Myocyte (in vitro differentiated cells): ENCODE measurements at regions not wholly inside any gene's neighbourhood (a gene's known extent, or its start where the extent isn't known, plus 50 kb on each side); places are given as distances from the start of the nearest gene placed in this dataset.

Experiments used
- DNase-seq: peaks from one replicate; pipeline ENCODE4 v3.0.0-alpha.2; 2012; ENCODE audit warnings: low read depth

DNA sequence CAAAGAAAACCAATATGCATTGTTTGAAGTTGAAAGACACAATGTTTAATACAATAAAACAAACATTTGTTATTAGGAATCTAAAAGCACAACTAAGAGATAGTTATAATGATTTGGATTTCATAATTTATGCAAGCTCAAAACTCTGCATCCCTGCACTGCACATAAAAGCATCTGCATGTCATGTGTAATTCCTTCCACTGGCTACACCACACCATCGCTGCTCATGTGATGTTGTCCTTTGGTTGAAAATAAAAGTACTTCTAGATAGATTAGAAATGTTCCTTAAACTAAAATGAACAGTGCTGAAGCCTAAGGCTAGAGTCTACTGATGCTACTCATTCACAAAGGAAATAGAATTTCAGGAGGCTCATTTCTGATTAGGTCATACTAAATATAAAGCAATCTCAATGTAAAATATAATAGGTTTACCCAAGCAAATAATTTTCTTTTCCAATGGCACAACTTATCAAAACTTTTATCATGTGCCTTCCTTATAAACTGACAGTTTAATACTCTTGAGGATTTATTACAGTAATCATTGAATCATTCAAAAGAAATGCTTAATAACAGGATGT lies 130.8 kb upstream of the DKK2 start:
- no peak for DNase-seq

DNA sequence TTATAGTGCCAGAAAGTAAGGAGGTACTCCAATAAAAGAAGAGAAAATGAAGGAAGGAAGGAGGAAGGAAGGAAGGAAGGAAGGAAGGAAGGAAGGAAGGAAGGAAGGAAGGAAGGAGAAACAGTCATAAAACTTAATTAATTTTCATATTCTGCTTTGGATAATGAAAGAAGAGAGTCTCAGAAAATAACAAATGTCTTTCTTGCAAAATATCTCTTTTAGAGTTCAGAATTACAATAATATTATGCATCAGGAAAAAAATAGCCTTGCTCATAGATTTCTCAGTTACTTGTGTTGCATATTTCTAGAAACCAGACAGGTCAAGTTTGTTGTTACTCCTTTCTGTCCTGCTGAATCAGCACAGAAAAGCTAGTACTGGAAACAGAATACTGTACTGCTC lies 130.1 kb upstream of the DKK2 start:
- no peak for DNase-seq

DNA sequence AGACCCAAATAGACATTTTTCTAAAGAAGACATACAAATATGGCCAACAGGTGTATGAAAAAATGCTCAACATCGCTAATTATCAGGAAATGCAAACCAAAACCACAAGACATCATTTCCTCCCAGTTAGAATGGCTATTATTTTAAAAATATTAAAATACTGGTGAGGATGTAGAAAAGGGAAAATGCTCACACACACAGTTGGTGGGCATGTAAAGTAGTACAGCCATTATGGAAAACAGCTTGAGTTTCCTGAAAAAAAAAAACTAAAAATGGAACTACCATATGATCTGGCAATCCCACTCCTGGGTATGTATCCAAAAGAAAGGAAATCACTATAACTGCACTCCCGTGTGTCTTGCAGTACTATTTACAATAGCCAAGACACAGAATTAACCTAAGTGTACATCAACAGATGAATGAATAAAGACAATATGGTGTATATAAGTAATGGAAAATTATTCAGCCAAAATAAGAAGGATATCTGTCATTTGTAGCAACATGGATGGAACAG lies 128.9 kb upstream of the DKK2 start:
- no peak for DNase-seq

DNA sequence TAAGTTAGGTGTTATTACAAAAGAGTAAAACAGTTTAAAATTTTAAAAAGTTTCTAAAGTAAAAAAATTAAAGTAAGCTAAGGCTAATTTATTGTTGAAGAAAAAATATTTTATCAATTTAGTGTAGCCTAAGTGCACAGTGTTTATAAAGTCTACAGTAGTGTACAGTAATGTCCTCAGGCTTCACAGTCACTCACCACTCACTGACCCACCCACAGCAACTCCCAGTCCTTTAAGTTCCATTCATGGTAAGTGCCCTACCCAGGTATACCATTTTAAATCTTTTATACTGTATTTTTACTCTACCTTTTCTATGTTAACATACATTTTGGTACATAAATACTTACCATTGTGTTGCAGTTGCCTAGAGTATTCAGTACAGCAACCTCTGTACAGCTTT lies 120.3 kb upstream of the DKK2 start:
- DNase-seq, result no peak

DNA sequence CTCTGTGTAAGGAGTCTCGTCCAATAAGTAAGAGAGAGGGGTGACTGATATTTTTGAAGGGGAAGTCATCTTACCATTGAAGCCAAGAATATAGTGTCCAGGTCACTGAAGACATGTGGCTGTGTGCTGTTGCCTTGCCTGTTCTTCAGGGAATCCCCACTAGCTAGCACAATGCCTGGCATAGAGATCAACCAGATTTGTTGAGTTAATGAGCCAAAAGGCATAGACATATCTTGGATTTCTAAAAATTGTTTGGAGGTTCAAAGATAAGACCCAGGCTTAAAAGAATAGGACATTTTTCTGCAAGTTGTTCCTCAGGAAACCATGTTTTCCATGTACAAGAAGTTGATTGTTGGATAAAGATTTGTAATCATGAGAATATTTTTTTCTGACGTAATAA lies 119.3 kb upstream of the DKK2 start:
- no peak for DNase-seq

DNA sequence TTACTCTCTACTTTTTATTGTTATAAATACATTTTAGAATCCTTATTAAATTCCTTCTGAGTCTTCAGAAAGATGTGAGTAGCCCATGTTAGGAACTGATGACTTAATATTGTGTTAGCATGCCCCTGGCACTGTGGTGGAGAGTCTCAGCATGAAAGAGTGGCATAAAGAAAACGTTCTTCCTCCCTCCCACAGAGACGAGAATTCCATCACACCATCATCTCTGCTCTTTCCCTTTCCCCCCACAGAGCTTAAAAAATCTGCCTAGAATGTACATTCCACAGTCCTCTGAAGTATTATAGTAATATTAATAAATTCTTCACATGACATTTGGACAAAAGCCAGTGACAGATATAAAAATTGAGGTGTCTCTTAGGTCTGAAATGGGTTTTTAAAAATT lies 117.8 kb upstream of the DKK2 start:
- no peak for DNase-seq

DNA sequence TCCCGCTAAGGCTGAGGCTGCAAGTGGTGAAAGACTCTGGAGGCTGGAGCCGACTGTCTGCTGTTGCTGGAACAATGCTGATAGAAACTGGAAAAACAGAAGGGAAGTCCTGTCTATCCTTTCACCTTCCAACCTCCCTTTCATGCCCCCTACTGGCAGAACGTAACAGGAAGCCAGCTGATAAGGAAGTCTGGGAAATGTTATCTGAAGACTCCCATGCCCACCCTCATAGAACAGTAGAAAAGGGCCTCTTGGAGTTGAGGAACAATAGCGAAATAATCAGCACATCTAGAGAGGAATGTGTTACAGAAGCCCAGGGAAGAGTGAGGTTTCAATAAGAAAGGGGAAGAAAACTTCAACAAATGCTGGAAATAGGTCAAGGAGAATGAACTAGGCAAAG lies 117.1 kb upstream of the DKK2 start:
- peak; percentile 10 for DNase-seq

DNA sequence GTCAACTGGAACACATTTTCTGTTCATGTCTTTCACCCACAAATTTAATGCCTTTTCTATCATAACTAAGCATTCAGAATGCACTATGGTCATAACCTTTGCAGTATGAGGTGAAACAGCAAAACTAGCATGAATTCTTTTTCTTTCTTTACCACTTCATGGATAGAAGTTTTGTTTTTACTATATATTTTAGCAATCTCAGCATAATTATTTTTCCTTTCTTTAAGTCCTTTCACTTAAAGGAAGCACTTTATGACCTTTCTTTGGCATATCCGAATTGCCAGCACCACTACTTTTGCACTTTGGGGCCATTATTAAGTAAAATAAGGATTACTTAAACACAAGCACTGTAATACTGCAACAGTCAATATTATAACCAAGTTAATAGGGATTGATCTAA lies 115.1 kb upstream of the DKK2 start:
- no peak for DNase-seq

DNA sequence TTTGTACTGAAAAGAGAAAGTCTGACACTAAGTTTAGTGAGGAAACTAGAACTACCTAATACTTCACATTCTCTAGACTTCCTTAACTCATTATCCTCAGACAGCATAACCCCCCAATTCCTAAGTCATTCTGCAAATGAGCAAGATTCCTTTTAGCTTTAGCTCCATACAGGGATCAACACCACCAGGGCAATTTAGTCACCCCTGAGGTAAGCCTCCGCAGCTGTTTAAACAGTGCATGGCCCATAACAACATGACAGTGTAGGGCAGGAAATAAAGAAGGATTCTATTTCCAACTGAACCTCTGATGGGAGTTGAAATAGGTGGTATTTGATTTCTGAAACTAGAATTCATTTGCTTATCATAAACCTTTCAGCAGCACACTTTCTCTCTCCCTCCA lies 112.8 kb upstream of the DKK2 start:
- peak; percentile 52 for DNase-seq

DNA sequence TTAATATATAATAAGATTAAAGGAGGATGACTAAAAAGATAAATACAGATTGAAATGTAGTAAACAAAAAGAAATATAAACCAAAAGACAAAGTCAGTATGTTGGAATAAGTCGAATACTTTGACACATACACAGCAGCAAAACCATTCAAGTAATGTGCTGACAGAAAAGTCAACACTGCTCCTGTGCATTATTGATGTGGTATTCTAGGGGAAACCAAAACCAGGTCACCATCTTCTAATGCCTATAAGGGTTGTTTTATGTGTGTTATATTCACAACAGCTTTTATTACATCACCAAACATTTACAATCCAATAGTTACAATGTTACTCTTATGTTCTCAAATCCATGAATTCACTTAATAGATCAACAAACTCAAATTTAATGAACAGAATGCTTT lies 111.8 kb upstream of the DKK2 start:
- DNase-seq, result no peak

DNA sequence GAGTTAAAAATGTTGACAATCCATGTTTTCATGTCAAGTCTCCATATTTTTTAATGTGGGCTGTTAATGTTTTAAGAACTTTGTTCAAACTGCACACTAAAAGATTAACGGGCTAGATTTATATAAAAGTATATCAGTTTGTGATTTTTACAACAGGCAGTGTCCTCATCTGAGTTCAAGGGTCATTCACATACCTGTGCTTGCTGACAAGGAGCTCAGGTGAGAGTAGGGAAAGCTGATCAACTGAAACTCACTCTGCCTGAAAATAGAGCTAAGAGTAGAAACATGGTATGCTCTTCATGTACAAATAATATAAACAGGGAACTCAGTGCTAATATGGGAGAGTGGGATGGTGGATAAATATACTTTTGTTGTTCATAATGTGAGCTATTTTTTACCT lies 102.3 kb upstream of the DKK2 start:
- no peak for DNase-seq

DNA sequence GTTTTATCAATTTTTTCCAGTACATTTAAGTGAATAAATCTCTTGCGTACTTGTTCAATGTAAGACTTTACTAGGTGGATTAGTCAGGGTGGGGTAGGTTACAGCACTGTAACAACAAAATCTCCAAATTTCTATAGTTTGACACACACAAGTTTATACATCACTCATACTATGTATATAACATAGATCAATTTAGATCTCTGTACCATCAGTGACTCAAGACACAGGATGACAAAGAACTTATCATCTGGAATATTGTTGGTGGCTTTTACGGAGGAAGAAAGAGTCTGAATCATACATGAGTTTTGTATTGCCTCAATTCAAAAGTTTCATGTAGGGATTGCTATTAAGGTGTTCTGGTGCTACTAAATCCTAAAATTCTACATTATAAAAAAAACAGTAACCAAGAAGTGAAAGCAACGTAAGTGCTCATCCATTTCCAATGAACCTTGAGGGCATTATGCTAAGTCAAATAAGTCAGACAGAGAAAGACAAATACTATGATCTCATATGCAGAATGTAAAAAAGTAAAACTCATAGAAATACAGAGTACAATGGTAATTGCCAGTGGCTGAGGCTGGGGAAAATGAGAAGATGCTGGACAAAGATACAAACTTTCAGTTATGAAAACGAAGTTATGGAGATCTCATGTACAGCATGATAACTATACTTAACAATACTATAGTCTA lies 98.0 kb upstream of the DKK2 start:
- DNase-seq, result no peak

DNA sequence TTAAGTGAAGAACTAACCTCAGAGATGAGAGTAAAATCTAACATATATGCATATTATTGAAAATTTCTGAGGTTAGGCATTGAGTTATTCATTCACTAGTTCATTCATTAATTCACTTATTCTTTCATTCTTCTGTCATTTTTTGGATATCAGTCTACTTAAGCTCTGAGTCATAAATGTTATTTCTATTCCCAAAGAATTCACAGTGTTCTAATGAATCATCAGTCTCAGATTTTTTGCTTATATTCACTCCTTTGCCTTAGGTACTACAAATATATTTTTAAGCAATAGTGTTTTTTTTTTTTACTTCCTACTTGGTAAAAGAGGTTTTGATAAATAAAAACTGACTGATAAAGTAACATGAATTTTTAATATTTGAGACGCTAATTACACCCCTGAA lies 95.2 kb upstream of the DKK2 start:
- no peak for DNase-seq

DNA sequence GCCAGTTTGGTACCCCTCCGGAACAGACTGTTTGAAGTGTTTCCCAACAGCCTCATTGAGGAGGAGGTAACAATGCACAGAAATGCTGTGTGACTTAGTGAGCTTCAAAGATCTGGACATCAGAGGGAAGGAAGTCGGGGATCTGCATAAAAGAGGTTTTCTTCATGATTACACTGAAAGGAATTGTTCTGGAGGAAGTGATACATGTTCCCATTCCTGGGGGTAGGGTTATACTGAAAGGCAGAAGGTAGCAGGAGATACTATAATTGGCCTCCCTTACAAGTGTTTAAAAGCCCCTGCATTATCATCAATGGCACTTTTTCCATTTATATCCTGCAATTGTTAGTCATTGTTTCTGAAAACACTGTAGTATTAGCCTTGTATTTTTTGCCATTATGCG lies 94.0 kb upstream of the DKK2 start:
- no peak for DNase-seq

DNA sequence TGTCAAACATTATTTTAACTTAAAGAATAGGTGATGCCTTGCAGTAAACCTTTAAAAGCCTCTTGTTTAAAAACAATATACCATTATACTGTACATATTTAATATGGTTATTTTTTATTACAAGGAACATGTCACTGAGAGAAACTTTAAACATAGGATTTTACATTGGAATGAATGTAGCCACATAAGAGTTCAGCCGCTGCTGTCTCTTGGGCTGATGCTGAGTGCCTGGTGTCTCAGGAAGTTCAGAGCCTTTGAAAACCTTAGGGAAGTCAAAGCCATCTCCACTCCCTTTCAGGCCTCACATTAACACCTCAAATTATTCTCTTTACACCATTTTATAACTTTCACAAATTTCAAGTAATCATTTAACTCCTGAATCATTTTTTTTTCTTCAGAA lies 93.5 kb upstream of the DKK2 start:
- no peak for DNase-seq

DNA sequence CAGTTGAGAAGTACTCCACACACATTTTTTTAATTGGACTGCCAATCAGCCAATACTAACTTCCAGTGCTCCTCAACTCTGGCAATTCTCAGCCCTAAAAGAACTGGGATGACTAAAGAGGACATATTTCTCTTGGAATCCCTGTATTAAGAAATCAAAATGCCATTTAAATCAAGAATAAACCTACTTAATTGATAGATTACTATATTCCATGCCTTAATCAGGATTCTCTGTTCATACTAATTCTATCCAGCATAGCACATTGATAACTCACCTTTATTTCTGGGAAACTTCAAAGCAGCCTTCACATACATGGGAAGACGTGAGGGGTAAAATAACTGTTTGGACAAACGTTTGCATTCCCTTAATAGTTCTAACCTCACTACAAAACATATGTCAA lies 93.0 kb upstream of the DKK2 start:
- no peak for DNase-seq

DNA sequence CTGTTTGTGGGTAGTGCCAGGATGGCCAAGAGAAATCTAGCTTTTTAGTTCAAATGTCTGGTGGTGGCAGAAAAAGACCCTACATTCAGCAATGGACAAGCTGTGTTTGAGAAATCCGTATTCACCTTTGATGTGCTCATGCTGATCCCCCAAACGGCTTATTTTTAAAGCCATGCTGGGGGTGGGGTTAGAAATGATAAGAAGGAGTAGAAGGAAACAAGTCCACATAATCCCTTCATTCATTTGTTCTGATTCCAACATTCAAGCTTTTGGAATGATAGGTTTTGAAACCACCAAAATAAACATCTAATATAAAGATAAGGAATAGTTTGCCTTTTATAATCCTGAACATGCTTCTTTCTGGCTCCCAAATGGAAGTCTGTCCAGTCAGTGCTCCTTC lies 92.0 kb upstream of the DKK2 start:
- no peak for DNase-seq

DNA sequence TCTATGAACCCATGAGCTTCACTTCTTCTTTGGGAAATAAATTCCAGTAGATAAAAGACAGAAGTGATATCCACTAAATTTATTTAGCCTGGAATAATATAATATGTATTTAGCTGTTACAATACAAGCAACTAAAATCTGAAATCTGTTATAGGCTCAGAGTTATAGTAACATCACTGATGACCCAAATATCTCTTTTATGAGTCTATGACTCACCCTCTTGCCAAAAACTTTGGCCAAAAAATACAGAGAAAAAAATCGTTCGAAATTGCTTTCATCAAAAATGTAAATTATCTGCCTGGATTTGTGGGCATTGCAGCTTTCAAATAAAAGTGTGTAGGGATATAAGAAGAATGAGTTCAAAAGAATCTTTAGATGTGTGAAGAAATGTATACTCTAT lies 89.4 kb upstream of the DKK2 start:
- no peak for DNase-seq

DNA sequence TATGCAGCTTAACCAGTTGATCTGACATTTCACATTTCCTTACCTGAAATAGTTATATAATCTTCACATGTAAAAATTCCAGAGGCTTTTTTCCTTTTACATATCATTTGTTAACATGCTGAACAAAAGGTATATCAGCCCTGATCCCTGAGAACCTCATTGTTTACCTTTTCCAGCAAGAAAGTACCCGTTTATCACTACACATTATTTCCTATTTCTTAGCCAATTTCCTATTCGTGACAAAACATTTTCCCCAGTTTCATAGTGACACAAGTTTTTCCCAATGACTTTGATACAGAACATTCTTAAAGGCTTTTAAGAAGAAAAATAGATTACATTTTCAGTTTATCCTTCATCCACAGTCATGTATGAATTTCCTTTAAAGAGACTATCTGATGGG lies 86.6 kb upstream of the DKK2 start:
- no peak for DNase-seq

DNA sequence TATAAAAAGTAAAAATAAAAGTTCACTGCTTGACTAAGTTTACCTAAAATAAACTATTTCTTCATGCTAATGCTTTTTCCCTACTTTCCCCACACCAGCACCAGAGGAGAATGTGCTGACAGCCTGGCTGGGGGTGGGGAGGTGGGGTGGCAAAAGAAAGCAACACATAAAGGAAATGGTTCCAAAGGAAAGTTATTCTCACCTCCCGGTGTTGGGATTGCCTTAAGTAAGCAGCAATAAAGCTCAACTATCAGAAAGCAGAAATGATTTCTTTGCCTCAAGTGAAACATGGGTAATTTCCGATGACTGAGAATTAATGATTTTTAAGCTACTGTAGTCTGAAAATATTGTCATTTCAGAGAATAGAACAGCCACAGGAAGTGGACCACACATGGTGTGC lies 84.5 kb upstream of the DKK2 start:
- no peak for DNase-seq

DNA sequence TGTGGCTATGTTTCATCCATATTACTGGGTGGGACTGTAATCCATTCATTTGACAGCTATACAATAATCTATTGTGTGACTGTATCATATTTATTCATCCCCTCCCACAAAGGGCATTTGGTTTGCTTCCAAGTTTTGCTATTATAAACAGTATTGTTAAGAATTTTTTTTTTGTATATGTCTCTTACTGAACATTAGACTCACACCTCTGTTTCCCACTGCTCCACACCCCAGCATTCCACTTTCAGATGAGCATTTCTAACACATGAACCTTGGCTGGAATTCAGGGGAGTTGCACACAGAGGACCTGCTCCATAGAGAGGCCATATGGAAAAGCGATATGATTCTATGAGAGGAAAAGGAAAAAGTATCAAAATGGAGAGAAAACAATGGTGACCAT lies 81.6 kb upstream of the DKK2 start:
- DNase-seq, result no peak

DNA sequence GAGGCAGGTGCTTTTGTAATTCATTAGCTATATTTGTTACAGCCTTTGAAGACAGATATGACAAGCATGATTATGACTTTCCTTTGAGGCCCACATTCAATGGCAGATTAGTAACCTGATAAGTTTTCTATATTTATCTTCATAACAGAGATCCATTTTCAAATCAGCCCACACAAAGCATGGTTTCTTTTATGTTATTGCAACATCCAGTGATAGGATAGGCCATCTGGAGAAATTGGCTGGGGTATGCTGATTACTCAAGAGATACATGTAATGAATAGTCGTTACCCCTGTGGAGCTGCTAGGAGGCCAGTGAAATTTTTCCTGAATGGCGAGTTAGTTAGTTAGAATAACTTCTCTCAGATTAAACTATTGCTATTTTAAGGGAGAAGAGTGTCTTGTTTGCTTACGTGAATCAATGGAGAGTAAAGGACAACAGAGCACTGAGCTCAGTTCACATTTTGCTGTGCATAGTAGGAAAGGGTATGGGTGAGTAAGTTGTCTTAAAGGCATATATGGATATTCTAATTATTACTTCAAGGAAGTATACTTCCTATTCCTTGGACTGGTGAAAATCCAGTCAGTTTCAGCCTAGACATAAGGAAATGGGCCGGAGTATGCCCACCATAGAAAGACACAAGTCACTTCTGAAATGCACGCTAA lies 79.2 kb upstream of the DKK2 start:
- DNase-seq, result peak; percentile 60

DNA sequence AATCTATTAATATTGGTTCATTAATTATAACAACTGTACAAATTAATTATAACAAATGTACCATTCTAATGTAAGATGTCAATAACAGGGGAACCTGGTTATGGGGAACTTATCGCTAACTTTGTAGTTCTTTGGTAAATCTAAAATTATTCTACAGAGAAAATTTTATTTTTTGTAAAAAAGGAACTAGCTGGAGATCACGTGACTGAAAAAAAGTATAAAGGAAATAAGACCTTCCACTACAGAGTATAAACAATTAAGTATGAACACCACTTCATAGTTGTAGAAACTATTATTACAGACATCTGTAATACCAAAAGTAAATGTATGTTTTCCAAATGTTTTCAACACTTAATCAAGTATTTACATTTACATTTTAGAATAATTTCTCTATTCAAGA lies 77.9 kb upstream of the DKK2 start:
- no peak for DNase-seq
